MCF 10A (cell line): ENCODE measurements at regions not wholly inside any gene's neighbourhood (a gene's known extent, or its start where the extent isn't known, plus 50 kb on each side); places are given as distances from the start of the nearest gene placed in this dataset.

ENCODE experiments used
- BruUV-seq: library from RNA; stranded (reverse); fragments of 400-500 nt; replicated peaks from 2 replicates; lab custom pipeline; 2021; lab: Mats Ljungman, UMichigan
- CTCF ChIA-PET: fragments of 300-600 bp; sonication (Branson Sonifier 250); formaldehyde crosslinking; extraction: SDS; loops from one replicate; lab custom pipeline; 2021; ENCODE audit warnings: antibody characterized with exemption, inconsistent platforms; lab: Yijun Ruan, JAX
- POLR2A ChIA-PET: fragments of 300-600, 350-650 bp; sonication (Branson Sonifier 250); formaldehyde crosslinking; extraction: SDS; loops from one replicate; lab custom pipeline; 2020; ENCODE audit warnings: antibody characterized with exemption, inconsistent platforms; lab: Yijun Ruan, JAX
- DNase-seq: peaks from one replicate; pipeline ENCODE4 v3.0.0-alpha.2; 2018; ENCODE audit not compliant: unreplicated experiment
- H3K27ac Mint-ChIP-seq: one replicate; pipeline ENCODE4 v1.8.0; 2022; ENCODE audit warnings: mild to moderate bottlenecking, low read depth, mixed read lengths; ENCODE audit not compliant: unreplicated experiment
- H3K27me3 Mint-ChIP-seq: one replicate; pipeline ENCODE4 v1.8.0; 2022; ENCODE audit warnings: mixed read lengths; ENCODE audit not compliant: insufficient read depth, unreplicated experiment
- H3K36me3 Mint-ChIP-seq: one replicate; pipeline ENCODE4 v1.8.0; 2022; ENCODE audit warnings: mild to moderate bottlenecking, moderate library complexity, mixed read lengths; ENCODE audit not compliant: insufficient read depth, unreplicated experiment
- H3K4me1 Mint-ChIP-seq: one replicate; pipeline ENCODE4 v1.8.0; 2022; ENCODE audit warnings: mixed read lengths; ENCODE audit not compliant: insufficient read depth, unreplicated experiment
- H3K4me3 Mint-ChIP-seq: one replicate; pipeline ENCODE4 v1.8.0; 2022; ENCODE audit warnings: mild to moderate bottlenecking, moderate library complexity, mixed read lengths; ENCODE audit not compliant: unreplicated experiment
- H3K9me3 Mint-ChIP-seq: one replicate; pipeline ENCODE4 v1.8.0; 2022; ENCODE audit warnings: mixed read lengths; ENCODE audit not compliant: unreplicated experiment
- CTCF ChIP-seq: fragments of 200-600 bp; IDR thresholded peaks from one replicate; pipeline ENCODE4 v1.8.0; 2022; ENCODE audit warnings: antibody characterized with exemption, mild to moderate bottlenecking; ENCODE audit not compliant: unreplicated experiment
- intact Hi-C: fragments of 100-400 bp; cut with micrococcal nuclease; formaldehyde crosslinking; loops from 2 replicates; pipeline ENCODE4 v1.14.1; 2022

DNA sequence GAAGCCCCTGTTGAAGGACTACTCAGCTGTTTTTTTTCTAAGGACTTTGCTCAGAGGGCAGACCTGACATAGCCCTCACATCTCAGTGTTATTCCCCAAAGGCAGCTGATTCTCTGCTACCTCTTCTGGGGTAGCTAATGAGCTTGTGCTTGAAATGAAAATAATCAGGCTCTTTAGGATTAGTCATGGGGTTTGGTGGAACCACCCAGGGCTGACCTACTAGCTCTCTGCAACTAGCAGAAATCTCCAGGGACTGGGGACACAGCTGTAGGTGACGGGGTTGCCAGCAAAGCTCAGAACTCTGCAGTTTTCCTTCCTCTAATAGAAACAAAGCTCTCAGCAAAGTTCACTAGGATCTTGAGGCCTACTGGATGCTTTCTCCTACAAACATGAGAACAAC lies 106.4 kb upstream of the BCL9 start:
- CTCF ChIA-PET = interaction anchor here (1.3 kb wide), 1 partner anchor 82 kb away, joined by 3 read pairs; no protein-coding TSS in a partner anchor
- no peak for TF ChIP-seq CTCF
- intact Hi-C loops = no loop called here
- POLR2A ChIA-PET = no interaction called here
- no TSS peak for BruUV-seq
- no peak for DNase-seq
- Mint-ChIP-seq H3K4me1 (no peaks in the 10 kb centered on the region), H3K9me3 (no peaks in the 10 kb centered on the region), H3K27me3 (no peaks in the 10 kb centered on the region), H3K36me3 (no peaks in the 10 kb centered on the region), H3K27ac (no peak overlapping the region), H3K4me3 (no peak overlapping the region)

DNA sequence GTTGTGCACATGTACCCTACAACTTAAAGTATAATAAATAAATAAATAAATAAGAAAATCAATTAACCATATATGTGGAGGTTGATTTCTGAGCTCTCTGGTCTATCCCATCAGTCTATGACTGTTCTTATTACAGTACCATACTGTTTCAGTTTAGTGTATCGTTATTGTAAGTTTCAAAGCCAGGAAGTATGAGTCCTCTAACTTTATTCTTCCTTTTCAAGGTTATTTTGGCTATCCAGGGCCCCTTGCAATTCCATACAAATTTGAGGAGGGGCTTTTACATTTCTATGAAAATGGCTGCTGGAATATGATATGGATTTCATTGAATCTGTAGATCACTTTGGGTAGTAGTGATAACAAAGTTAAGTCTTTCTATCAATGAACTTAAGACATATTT lies 96.9 kb upstream of the BCL9 start:
- no peak for DNase-seq
- BruUV-seq = no TSS peak
- Mint-ChIP-seq H3K4me1 (no peaks in the 10 kb centered on the region), H3K9me3 (peaks cover 31% of the 10 kb centered on the region), H3K27ac (no peak overlapping the region), H3K36me3 (no peaks in the 10 kb centered on the region), H3K27me3 (no peaks in the 10 kb centered on the region), H3K4me3 (no peak overlapping the region)
- CTCF ChIA-PET = interaction anchor here (0.5 kb wide), 1 partner anchor 54 kb away, joined by 4 read pairs; no protein-coding TSS in a partner anchor
- POLR2A ChIA-PET = no interaction called here
- intact Hi-C loops = no loop called here
- TF ChIP-seq CTCF = no peak

DNA sequence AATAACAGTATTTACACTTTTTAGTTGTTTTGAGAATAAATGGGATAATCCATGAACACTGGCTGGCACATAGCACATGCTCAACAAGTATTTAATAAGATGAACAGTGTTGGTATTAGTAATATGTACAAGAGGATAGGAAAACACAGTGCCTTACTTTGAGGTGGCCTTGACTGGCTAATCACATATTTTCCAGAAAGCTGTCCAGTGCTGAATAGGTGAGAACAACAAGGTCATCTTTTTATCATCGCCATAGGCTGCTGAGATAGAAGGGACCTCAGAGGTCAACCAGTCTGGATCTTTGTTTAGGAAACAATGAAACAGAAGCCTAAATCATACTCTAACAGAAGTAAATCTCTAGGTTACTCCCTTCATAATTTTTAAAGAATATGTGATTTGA lies 89.7 kb upstream of the BCL9 start:
- no peak for DNase-seq
- Mint-ChIP-seq H3K4me1 (no peaks in the 10 kb centered on the region), H3K27ac (no peak overlapping the region), H3K27me3 (peaks cover 9% of the 10 kb centered on the region), H3K4me3 (no peak overlapping the region), H3K36me3 (no peaks in the 10 kb centered on the region), H3K9me3 (peaks cover 11% of the 10 kb centered on the region)
- TF ChIP-seq CTCF = no peak
- intact Hi-C loops = no loop called here
- ChIA-PET CTCF (no interaction called here), POLR2A (no interaction called here)
- BruUV-seq = no TSS peak

GRCh38 chr1:147452809-147453208 lies 88.5 kb upstream of the BCL9 start:
- H3K36me3 Mint-ChIP-seq = no peaks in the 10 kb centered on the region
- TF ChIP-seq CTCF = no peak

More at GRCh38 chr1:147452809-147453208, 88.5 kb upstream of the BCL9 start:
- Mint-ChIP-seq H3K27ac (no peak overlapping the region), H3K27me3 (peaks cover 11% of the 10 kb centered on the region), H3K4me1 (no peaks in the 10 kb centered on the region), H3K4me3 (no peak overlapping the region), H3K9me3 (no peaks in the 10 kb centered on the region)
- no TSS peak for BruUV-seq
- intact Hi-C loops = no loop called here
- CTCF ChIA-PET = no interaction called here
- DNase-seq = no peak
- POLR2A ChIA-PET = no interaction called here
